HEK293T (cell line): ENCODE measurements at regions not wholly inside any gene's neighbourhood (a gene's known extent, or its start where the extent isn't known, plus 50 kb on each side); places are given as distances from the start of the nearest gene placed in this dataset.

Source experiments
- BHLHE40 ChIP-seq: fragments of 450-650 bp; IDR thresholded peaks from 2 replicates; pipeline ENCODE4 v1.6.1; 2016; ENCODE audit warnings: mild to moderate bottlenecking, moderate library complexity, borderline replicate concordance
- CTBP1 ChIP-seq: fragments of 450-650 bp; IDR thresholded peaks from 2 replicates; pipeline ENCODE4 v1.6.1; 2016; ENCODE audit warnings: borderline replicate concordance
- ELF4 ChIP-seq: fragments of 450-650 bp; IDR thresholded peaks from 2 replicates; pipeline ENCODE4 v1.6.1; 2017; ENCODE audit warnings: antibody characterized with exemption
- FOXA1 ChIP-seq: fragments of 450-650 bp; IDR thresholded peaks from 2 replicates; pipeline ENCODE4 v1.6.1; 2016; ENCODE audit warnings: mild to moderate bottlenecking
- FOXK2 ChIP-seq: fragments of 450-650 bp; IDR thresholded peaks from 2 replicates; pipeline ENCODE4 v1.6.1; 2016; ENCODE audit warnings: mild to moderate bottlenecking
- FOXM1 ChIP-seq: fragments of 450-650 bp; IDR thresholded peaks from 2 replicates; pipeline ENCODE4 v1.6.1; 2017; ENCODE audit warnings: mild to moderate bottlenecking, borderline replicate concordance
- LEF1 ChIP-seq: fragments of 450-650 bp; IDR thresholded peaks from 2 replicates; pipeline ENCODE4 v1.6.1; 2017; ENCODE audit warnings: mild to moderate bottlenecking, borderline replicate concordance
- NFRKB ChIP-seq: fragments of 450-650 bp; IDR thresholded peaks from 2 replicates; pipeline ENCODE4 v1.6.1; 2016; ENCODE audit warnings: mild to moderate bottlenecking, moderate library complexity
- SP1 ChIP-seq: fragments of 450-650 bp; IDR thresholded peaks from 2 replicates; pipeline ENCODE4 v1.6.1; 2017
- SUZ12 ChIP-seq: fragments of 450-650 bp; IDR thresholded peaks from 2 replicates; pipeline ENCODE4 v1.6.1; 2016; ENCODE audit warnings: mild to moderate bottlenecking
- TARDBP ChIP-seq: fragments of 450-650 bp; IDR thresholded peaks from 2 replicates; pipeline ENCODE4 v1.6.1; 2016
- TF ChIP-seq, protein P1 (sequence below): fragments of 450-650 bp; IDR thresholded peaks from 2 replicates; pipeline ENCODE4 v1.6.1; 2016

DNA sequence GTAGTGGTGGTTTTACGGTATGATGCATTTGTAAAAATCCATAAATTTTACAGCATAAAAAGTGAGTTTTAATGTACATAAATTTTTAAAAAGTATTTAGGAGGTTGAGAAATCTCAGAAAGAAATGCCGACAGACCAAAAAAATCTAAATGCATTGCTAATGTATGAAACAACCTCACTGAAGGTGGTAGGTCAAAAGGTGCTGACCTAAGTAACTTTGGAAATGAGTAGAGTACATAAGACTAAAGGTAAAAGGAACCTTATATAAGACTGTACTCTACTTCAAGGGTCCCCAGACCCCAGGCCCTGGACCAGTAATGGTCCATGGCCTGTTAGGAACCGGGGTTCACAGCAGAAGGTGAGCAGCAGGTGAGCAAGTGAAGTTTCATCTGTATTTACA lies 163.4 kb downstream of the COL6A3 start:
- TF ChIP-seq NFRKB (no peak), LEF1 (no peak), TARDBP (no peak), SP1 (no peak), SUZ12 (no peak), ELF4 (no peak), FOXA1 (no peak), FOXK2 (no peak), BHLHE40 (no peak), CTBP1 (no peak), FOXM1 (no peak)
- TF ChIP-seq, protein P1, sequence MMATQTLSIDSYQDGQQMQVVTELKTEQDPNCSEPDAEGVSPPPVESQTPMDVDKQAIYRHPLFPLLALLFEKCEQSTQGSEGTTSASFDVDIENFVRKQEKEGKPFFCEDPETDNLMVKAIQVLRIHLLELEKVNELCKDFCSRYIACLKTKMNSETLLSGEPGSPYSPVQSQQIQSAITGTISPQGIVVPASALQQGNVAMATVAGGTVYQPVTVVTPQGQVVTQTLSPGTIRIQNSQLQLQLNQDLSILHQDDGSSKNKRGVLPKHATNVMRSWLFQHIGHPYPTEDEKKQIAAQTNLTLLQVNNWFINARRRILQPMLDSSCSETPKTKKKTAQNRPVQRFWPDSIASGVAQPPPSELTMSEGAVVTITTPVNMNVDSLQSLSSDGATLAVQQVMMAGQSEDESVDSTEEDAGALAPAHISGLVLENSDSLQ: no peak
